ENCODE measurements at regions not wholly inside any gene's neighbourhood (a gene's known extent, or its start where the extent isn't known, plus 50 kb on each side); places are given as distances from the start of the nearest gene placed in this dataset.
A peak's percentile ranks its signal among the peaks of the same experiment; 100 is the strongest.
"Not testable (repeated sequence)": the region's sequence is repeated elsewhere in the genome, so short reads cannot be mapped to it uniquely, and the experiment has no call there.

DNA sequence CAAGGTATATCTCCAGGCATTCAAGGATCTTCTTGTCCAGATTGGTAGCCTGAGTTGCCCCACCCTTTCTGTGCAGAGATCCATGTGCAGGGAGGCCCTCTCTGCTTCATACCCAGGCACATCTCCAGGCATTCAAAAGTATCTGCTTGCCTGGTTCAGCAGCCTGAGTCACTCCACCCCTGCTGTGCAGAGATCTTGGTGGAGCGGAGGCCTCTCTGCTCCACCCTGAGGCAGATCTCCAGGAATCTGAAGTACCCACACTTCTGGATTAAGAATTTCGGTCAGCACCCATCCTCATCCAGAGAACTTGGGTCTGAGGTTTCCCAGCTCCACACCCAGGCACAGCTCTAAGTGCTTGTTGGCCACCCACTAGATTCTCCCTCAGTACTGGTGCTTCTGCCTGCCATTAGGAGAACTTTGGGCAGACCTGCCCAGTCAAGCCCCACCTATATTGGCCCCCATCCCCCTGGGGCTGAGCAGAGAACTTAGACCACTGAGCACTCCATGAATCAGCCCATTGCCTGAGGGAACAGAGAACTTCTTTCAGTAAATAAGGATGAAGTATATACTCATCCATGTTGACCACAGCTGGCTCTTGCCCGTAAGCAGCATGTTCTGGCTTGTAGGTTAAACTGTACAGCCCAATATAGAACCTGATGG, 199.5 kb upstream of the ZCCHC13 start:
- ATAC-seq (no peak), DNase-seq (ENCODE audit: low spot score) (no peak)

DNA sequence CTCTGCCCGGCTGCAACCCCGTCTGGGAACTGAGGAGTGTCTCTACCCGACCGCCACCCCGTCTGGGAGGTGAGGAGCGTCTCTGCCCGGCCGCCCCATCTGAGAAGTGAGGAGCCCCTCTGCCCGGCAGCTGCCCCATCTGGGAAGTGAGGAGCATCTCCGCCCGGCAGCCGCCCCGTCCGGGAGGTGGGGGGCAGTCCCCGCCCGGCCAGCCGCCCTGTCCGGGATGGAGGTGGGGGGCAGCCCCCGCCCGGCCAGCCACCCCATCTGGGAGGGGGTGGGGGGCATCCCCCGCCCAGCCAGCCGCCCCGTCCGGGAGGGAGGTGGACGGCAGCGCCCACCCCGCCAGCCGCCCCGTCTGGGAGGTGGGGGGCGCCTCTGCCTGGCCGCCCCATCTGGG, 205.6 kb upstream of the ZCCHC13 start:
- intact Hi-C loops (cut with DNase I); ATAC-seq; DNase-seq (ENCODE audit: low spot score): not testable (repeated sequence)

More for the DNA sequence above, 199.5 kb upstream of the ZCCHC13 start:
- intact Hi-C loops (cut with DNase I): no loop called here

DNA sequence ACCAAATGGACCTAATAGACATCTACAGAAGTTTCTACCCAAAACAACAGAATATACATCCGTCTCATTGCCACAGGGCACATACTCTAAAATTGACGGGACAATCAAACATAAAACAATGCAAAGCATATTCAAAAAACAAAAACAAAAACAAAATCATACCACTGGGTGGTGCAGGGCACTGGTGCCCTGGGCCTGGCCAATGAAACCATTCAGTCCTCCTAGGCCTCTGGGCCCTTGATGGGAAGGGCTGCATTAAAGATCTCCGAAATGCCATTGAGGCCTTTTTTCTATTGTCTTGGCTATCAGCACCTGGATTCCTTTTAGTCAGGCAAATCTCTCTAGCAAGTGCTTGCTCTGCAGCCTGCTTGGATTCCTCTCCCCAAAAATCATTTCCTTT, 213.9 kb upstream of the ZCCHC13 start:
- ATAC-seq: no peak
- no peak for DNase-seq (ENCODE audit: low spot score)
- intact Hi-C loops (cut with DNase I): no loop called here

DNA sequence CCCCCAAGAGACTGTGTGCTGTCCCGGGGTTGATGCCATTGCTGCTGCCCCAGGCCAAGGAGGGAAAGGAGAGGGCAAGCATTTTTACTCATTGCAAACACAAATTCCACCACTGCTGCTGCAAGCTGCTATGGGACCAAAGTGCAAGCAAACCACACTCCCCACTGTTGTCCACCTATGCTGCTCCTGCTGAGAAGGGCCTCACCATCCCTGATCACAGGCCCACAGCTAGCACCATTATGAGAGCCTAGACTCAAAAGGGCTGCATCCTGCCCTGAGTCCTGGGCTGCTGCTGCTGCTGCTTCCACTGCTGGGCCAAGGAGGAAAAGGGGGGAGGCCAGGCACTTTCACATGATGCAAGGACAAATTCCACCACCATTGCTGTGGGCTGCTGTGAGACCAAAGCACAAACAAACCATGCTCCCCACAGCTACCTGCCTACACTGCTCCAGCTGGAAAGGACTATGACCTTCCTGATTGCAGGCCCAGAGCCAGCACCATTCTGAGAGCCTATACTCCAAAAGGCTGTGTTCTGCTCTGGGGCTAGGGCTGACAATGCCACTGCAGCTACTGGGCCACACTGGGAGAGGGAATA, 218.2 kb upstream of the ZCCHC13 start:
- ATAC-seq (no peak), DNase-seq (ENCODE audit: low spot score) (no peak)
- intact Hi-C loops (cut with DNase I): no loop called here

DNA sequence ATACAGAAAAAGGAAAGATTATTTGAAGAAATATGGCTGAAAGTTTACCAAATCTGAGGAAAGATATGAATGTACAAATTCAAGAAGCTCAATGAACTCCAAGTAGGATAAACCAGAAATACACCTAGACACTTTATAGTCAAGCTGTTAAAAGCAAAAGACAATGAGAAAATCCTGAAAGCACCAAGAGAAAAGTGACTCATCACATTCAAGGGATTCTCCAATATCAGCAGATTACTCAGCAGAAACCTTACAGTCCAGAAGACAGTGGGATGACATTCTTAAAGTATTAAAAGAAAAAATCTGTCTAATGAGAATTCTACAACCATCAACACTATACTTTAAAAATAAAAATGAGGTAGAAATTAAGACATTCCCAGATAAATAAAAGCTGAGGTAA, 223.8 kb upstream of the ZCCHC13 start:
- DNase-seq (ENCODE audit: low spot score): no peak
- ATAC-seq: no peak
- intact Hi-C loops (cut with DNase I): no loop called here

DNA sequence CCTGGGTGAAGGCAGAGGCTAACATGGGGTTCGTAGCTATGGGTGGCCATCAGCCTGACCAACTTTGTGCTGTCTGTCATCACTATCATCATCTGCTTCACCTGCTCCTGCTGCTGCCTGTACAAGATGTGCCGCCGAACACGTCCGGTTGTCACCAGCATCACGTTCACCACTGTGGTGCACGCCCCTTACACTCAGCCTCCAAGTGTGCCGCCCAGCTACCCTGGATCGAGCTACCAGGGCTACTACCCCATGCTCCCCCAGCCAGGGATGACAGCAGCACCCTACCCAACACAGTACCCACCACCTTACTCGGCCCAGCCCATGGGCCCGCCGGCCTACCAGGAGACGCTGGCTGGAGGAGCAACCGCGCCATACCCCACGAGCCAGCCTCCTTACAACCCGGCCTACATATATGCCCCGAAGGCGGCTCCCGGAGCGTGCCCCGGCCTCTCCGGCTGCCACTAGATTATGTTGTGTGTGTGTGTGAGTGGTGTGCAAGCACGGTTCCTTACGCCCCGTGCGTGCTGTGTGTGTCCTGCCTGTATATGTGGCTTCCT, 213.4 kb upstream of the XIST start:
- intact Hi-C loops (cut with DNase I): no loop called here
- no peak for DNase-seq (ENCODE audit: low spot score)
- no peak for ATAC-seq

DNA sequence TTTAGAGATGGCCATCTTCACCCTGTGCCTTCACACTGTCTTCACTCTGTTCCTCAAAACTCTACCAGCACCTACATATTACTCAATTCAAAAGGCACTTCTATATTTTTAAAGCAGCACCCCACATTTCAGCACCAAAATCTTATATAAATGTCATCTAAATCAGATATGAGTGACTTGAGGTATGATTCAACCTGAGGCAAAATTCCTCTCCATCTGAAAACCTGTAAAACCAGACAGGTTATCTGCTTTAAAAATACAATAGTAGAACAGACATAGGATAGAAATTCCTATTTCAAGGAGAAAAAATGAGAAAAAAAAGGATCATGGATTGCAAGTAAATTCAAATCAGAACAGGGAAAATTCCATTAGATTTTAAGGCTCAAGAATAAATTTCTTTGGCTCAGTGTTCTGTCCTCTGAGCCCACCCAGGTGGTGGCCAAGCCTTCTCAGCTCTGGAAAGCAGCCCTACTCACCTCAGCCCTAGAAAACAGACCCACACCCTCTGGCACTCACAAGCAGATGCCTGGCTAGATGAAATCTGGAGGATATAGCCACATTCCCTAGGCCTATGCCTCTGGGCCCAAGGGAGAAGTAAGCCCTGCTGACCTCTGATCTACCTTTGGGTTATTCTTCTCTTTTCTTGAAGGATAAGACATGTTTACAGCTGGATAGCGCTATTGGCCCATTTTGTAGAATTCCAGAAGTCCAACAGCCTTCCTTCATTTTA, 211.1 kb upstream of the XIST start:
- intact Hi-C loops (cut with DNase I): no loop called here
- no peak for ATAC-seq

DNA sequence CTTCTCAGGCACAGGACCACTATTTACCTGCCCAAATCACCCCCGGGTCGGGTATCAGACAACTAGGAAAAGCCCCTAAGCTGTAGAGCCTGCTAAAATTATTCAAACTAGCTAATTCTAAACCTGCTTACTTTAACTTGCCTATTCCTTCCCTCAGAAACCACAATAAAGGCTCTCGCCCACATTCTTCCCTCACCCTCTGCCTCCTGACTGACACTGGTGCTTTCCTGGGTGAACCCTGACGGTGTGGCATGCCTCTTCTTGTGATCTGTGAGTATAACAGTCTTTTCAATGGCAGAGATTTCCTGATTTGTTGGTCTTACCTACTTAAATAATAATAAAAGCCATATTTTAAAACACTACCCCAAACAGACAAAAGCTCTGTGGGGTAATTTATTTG, 209.4 kb upstream of the XIST start:
- ATAC-seq (no peak), DNase-seq (ENCODE audit: low spot score) (no peak)
- intact Hi-C loops (cut with DNase I): no loop called here

More for the DNA sequence above, 211.1 kb upstream of the XIST start:
- no peak for DNase-seq (ENCODE audit: low spot score)

DNA sequence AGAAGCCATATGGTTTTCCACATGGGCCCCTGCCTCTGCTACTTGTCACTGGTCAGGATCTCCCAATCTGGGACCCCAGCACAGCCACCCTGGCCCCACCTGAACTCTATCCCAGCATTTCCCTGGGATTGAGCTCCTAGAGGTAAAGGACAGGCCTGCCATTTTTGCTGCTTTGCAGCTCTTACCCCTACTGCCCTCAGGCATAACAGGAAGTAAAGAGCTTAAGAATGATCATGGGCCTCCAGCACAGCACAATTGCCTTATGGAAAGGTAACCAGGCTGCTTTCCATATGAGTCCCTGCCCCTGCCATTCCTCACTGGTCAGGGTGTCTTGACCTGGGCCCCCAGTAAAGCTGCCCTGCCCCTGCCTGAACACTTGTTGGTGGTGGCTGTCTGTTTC, 196.6 kb upstream of the XIST start:
- DNase-seq (ENCODE audit: low spot score) (no peak), ATAC-seq (no peak)
- intact Hi-C loops (cut with DNase I): no loop called here

DNA sequence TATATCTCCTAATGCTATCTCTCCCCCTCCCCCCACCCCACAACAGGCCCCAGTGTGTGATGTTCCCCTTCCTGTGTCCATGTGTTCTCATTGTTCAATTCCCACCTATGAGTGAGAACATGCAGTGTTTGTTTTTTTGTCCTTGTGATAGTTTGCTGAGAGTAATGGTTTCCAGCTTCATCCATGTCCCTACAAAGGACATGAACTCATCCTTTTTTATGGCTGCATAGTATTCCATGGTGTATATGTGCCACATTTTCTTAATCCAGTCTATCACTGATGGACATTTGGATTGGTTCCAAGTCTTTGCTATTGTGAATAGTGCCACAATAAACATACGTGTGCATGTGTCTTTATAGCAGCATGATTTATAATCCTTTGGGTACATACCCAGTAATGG, 181.6 kb upstream of the XIST start:
- intact Hi-C loops (cut with DNase I); ATAC-seq; DNase-seq (ENCODE audit: low spot score): not testable (repeated sequence)

DNA sequence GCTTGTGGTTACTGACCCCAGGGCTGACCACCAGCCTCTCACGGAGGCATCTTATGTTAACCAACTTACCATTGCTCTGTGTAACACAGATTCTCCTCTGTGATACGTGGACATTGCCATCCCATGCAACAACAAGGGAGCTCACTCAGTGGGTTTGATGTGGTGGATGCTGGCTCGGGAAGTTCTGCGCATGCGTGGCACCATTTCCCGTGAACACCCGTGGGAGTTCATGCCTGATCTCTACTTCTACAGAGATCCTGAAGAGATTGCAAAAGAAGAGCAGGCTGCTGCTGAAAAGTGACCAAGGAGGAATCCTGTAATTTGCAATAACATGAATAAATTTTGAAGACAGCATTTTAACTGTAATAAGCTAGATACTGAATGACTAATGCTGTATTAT, 179.0 kb upstream of the XIST start:
- intact Hi-C loops (cut with DNase I); ATAC-seq; DNase-seq (ENCODE audit: low spot score): not testable (repeated sequence)

DNA sequence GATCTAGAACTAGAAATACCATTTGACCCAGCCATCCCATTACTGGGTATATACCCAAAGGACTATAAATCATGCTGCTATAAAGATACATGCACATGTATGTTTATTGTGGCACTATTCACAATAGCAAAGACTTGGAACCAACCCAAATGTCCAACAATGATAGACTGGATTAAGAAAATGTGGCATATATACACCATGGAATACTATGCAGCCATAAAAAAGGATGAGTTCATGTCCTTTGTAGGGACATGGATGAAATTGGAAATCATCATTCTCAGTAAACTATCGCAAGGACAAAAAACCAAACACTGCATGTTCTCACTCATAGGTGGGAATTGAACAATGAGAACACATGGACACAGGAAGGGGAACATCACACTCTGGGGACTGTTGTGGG, 178.3 kb upstream of the XIST start:
- intact Hi-C loops (cut with DNase I); DNase-seq (ENCODE audit: low spot score); ATAC-seq: not testable (repeated sequence)

DNA sequence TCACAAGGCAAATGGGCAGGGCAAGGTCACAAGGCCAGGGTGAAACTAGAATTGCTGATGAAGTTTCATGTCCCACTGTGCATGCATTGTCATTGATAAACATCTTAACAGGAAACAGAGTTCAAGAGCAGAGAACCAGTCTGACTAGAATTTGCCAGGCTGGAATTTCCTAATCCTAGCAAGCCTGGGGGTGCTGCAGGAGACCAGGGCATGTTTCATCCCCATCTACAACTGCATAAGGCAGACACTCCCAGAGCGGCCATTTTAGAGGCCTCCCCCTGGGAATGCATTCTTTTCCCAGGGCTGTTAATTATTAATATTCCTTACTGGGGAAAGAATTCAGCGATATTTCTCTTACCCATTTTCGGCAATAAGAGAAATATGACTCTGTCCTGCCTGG, 172.6 kb upstream of the XIST start:
- DNase-seq (ENCODE audit: low spot score); ATAC-seq; intact Hi-C loops (cut with DNase I): not testable (repeated sequence)

DNA sequence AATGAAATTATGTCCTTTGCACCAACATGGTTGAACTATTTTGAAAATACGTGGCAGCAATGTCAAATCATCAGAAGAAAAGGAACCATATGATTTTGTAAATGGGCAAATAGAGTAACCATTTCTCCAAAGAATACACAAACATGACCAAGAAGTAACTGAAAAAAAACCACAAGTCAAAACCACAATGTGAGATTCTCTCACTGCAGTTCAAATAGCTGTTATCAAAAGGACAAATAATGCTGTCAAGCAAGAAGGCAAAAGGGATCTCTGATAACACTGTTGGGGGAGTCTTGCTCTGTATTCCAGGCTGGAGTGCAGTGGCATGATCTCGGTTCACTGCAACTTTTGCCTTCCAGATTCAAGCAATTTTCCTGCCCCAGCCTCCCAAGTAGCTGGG, 170.7 kb upstream of the XIST start:
- ATAC-seq: no peak
- intact Hi-C loops (cut with DNase I): no loop called here
- DNase-seq (ENCODE audit: low spot score): no peak

DNA sequence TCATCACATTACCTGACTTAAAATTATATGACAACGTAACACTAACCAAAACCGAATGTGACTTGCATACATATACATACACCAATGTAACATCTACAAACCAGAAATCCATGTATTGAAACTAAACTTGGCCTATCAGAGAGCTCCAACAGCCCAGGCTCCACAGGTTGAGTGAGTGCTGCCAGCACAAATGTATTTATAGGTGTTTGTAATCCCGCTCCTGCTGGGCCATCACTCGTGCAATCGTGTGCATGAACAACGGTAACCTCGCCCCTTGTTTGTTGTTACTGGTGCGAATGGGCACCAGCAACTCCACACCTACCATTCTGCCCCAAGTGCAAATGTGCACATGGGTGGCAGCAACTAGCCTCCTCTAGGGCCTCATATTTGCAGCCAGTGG, 165.7 kb upstream of the XIST start:
- ATAC-seq (no peak), DNase-seq (ENCODE audit: low spot score) (no peak)
- intact Hi-C loops (cut with DNase I): no loop called here

DNA sequence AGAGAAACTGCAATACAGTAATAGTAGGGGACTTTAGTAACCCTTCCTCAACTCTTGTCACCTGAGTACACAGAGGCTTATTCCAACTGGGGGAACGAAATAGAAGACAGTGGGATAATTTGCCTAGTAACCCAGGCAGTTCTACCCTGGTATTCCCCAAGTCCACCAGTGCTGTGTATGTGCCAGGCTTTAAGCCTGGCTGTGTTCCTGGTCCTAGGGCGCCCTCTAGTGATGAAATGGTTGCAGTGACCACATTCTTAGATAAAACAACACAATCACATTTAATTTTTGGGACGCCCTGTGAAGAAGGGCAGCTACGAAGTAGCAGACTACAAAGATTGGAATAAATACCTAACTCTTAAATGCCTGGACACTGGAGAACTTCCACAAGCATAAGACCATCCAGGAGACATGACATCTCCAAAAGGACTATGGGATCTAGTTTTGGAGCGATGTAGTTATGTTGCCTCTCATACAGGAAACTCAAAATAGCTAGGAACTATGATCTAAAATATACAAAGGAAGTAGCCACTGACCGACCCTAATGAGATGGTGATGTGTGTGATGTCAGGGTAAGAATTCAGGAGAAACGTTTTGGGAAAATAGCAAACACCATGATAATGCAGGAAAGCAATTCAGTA, 163.0 kb upstream of the XIST start:
- DNase-seq (ENCODE audit: low spot score): peak; percentile 72
- peak; percentile 81 for ATAC-seq
- intact Hi-C loops (cut with DNase I): no loop called here

DNA sequence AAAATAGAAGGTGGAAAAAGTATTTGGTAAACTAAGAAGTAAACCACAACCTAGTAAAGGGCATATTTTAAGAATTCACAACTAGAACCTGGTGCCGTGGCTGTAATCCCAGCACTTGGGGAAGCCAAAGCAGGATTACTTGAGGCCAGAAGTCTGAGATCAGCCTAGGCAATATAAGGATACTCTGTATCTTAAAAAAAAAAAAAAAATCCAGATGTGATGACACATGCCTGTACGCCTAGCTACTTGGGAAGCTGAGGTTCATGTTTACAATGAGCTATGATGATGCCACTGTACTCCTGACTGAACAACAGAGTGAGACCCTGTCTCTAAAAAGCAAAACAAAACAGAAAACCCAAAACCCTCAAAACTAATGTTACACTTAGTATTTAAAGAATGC, 156.5 kb upstream of the XIST start:
- no peak for ATAC-seq
- intact Hi-C loops (cut with DNase I): no loop called here

DNA sequence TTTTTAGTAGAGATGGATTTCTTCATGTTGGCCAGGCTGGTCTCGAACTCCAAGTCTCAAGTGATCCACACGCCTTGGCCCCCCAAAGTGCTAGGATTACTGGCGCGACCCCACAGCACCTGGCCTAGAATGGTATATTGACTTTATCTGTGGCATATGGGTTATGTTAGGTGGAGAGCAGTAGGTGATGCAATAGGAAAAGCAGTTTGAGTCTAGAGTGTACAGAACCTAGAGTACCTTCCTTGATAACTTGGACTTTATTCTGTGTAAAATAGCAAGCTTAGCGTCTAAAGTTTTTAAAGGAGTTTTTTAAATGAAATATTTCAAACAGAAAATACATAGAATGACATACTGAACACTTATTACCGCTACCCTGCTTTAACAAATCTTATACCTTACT, 139.5 kb upstream of the XIST start:
- intact Hi-C loops (cut with DNase I): no loop called here
- DNase-seq (ENCODE audit: low spot score) (no peak), ATAC-seq (no peak)

More for the DNA sequence above, 156.5 kb upstream of the XIST start:
- no peak for DNase-seq (ENCODE audit: low spot score)

DNA sequence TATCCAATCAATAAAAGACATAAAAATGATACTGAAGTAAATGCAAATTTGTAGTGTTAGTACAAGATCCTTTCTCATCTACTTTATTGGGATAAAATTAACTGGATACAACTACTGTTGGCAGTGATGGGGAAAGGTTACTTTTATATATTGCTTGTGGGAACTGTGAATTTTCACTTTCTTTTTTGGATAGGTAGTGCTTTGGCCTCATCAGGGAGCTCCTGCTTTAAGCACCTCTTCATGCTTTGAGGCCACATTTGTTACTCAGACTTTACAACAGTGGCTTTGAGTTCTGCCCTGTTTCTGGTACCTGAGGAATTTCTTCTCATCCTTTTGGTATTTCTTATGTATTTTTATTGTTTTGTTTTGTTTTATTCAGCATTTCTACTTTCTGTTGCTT, 134.7 kb upstream of the XIST start:
- DNase-seq (ENCODE audit: low spot score) (no peak), ATAC-seq (no peak)
- intact Hi-C loops (cut with DNase I): no loop called here

Data from sciatic nerve (tissue), 2 donors.